C4-2B (cell line): ENCODE measurements at regions not wholly inside any gene's neighbourhood (a gene's known extent, or its start where the extent isn't known, plus 50 kb on each side); places are given as distances from the start of the nearest gene placed in this dataset.

Experiments used
- ZFX ChIP-seq: fragments of 450-650 bp; IDR thresholded peaks from 2 replicates; pipeline ENCODE4 v1.6.1; 2017
- TF ChIP-seq, protein P1 (sequence below): fragments of 450-650 bp; conservative IDR thresholded peaks from 2 replicates; pipeline ENCODE4 v1.5.1; 2017; ENCODE audit warnings: mild to moderate bottlenecking

DNA sequence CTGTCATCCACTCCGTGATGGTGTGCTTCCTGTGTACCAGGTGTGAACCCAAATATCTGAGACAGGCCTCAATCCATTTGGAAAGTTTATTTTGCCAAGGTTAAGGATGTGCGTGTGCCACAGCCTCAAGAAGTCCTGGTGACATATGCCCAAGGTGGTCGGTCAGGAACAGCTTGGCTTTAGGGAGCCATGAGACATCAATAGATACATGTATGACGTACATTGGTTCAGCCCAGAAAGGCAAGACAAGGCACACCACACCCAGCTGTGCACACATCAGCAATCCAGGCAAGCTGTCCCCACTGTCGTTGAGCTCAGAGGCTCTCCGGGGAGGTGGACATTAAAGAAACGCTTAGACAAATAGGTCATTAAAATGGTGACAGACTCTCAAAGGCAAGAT, 56.8 kb upstream of the SHANK2 start:
- TF ChIP-seq, protein P1, sequence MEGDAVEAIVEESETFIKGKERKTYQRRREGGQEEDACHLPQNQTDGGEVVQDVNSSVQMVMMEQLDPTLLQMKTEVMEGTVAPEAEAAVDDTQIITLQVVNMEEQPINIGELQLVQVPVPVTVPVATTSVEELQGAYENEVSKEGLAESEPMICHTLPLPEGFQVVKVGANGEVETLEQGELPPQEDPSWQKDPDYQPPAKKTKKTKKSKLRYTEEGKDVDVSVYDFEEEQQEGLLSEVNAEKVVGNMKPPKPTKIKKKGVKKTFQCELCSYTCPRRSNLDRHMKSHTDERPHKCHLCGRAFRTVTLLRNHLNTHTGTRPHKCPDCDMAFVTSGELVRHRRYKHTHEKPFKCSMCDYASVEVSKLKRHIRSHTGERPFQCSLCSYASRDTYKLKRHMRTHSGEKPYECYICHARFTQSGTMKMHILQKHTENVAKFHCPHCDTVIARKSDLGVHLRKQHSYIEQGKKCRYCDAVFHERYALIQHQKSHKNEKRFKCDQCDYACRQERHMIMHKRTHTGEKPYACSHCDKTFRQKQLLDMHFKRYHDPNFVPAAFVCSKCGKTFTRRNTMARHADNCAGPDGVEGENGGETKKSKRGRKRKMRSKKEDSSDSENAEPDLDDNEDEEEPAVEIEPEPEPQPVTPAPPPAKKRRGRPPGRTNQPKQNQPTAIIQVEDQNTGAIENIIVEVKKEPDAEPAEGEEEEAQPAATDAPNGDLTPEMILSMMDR = no peak
- no peak for TF ChIP-seq ZFX
